ENCODE measurements at regions not wholly inside any gene's neighbourhood (a gene's known extent, or its start where the extent isn't known, plus 50 kb on each side); places are given as distances from the start of the nearest gene placed in this dataset.
A peak's percentile ranks its signal among the peaks of the same experiment; 100 is the strongest.

- TF ChIP-seq PBX3 (CRISPR knock-in tag; IDR thresholded peaks at IDR 0.05), result no peak
- no peak for TF ChIP-seq ZFP3 (tag by site-specific recombination; IDR thresholded peaks at IDR 0.05; ENCODE audit: low read depth)
- TF ChIP-seq ZBTB44 (tag by site-specific recombination; IDR thresholded peaks at IDR 0.05), result no peak
- TF ChIP-seq ZNF362 (tag by site-specific recombination; IDR thresholded peaks at IDR 0.05), result no peak
- no peak for TF ChIP-seq ZNF585B (tag by site-specific recombination; IDR thresholded peaks at IDR 0.05)
- no peak for TF ChIP-seq ZNF449 (tag by site-specific recombination; IDR thresholded peaks at IDR 0.05)
- peak; percentile 15 for TF ChIP-seq YY2 (tag by site-specific recombination; IDR thresholded peaks at IDR 0.05)
- no peak for TF ChIP-seq ZBTB7A (tag by site-specific recombination; IDR thresholded peaks at IDR 0.05; ENCODE audit: low read depth)
- no peak for TF ChIP-seq ZNF488 (tag by site-specific recombination; IDR thresholded peaks at IDR 0.05)
- TF ChIP-seq ZNF623 (tag by site-specific recombination; IDR thresholded peaks at IDR 0.05), result no peak
- no peak for TF ChIP-seq ZIC2 (tag by site-specific recombination; IDR thresholded peaks at IDR 0.05)
- no peak for TF ChIP-seq ZNF837 (tag by site-specific recombination; IDR thresholded peaks at IDR 0.05)
- TF ChIP-seq ZNF214 (tag by site-specific recombination; IDR thresholded peaks at IDR 0.05; ENCODE audit: borderline replicate concordance), result no peak
- no peak for TF ChIP-seq ZNF391 (tag by site-specific recombination; IDR thresholded peaks at IDR 0.05; ENCODE audit: borderline replicate concordance, low read depth)
- no peak for TF ChIP-seq PRDM1 (tag by site-specific recombination; IDR thresholded peaks at IDR 0.05)
- peak; percentile 99 for TF ChIP-seq ZBTB17 (tag by site-specific recombination; IDR thresholded peaks at IDR 0.05)
- TF ChIP-seq ZNF398 (tag by site-specific recombination; IDR thresholded peaks at IDR 0.05), result peak; percentile 12; the same call in 1 of the 2 replicates
- TF ChIP-seq INSM2 (tag by site-specific recombination; IDR thresholded peaks at IDR 0.05), result no peak
- no peak for TF ChIP-seq GLIS2 (tag by site-specific recombination; IDR thresholded peaks at IDR 0.05)
- TF ChIP-seq ZNF140 (tag by site-specific recombination; IDR thresholded peaks at IDR 0.05), result no peak
- TF ChIP-seq ZNF473 (tag by site-specific recombination; IDR thresholded peaks at IDR 0.05), result no peak
- no peak for TF ChIP-seq ZBTB21 (tag by site-specific recombination; IDR thresholded peaks at IDR 0.05)
- no peak for TF ChIP-seq ZNF561 (tag by site-specific recombination; IDR thresholded peaks at IDR 0.05; ENCODE audit: borderline replicate concordance)
- TF ChIP-seq GFI1B (tag by site-specific recombination; IDR thresholded peaks at IDR 0.05), result no peak
- no peak for TF ChIP-seq ZFP41 (tag by site-specific recombination; IDR thresholded peaks at IDR 0.05; ENCODE audit: borderline replicate concordance)
- no peak for TF ChIP-seq KLF9 (tag by site-specific recombination; IDR thresholded peaks at IDR 0.05; ENCODE audit: low read depth)
- no peak for TF ChIP-seq ZNF639 (tag by site-specific recombination; IDR thresholded peaks at IDR 0.05)
Observed at GRCh38 chr9:129456549-129457324, 164.2 kb downstream of the C9orf50 start (continued).
